ENCODE measurements at regions not wholly inside any gene's neighbourhood (a gene's known extent, or its start where the extent isn't known, plus 50 kb on each side); places are given as distances from the start of the nearest gene placed in this dataset.

DNA sequence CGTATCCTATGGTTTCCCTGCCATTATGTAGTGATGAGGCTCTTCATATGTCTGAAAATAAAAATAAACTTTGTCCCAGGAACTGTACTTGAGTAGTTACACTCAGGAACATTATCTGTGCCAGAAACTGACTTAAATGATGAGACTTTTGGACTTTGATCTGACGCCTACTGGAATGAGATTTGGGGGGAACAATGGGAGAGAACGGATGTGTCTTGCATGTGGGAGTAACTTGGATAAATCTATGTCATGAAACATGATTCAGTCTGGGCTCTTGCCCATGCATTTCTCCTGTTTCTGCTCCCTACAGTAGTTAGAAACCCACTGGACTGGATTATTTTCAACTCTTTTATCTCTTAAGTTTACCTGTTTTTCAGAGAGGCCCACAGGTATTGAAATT, 2351.4 kb downstream of the PCDH7 start:
- Histone ChIP-seq H2AFZ (ENCODE audit: low read length) (no peak overlapping the region), H3K9me3 (ENCODE audit: control insufficient read depth, insufficient read depth, low read depth, low read length) (no peaks in the 10 kb centered on the region), H3K27ac (ENCODE audit: insufficient read depth, low read length) (no peak overlapping the region), H3K4me2 (ENCODE audit: extremely low read depth, insufficient read depth, low read length) (no peak overlapping the region), H3K27me3 (ENCODE audit: control insufficient read depth, insufficient read depth, low read length) (no peaks in the 10 kb centered on the region), H3K36me3 (ENCODE audit: control insufficient read depth, insufficient read depth, low read length) (no peaks in the 10 kb centered on the region), H3K79me2 (ENCODE audit: control insufficient read depth, insufficient read depth, low read length) (no peaks in the 10 kb centered on the region), H3K4me3 (replicated peaks in 1 of 4; ENCODE audit: control extremely low read depth in 1 of 4, insufficient read depth in 1 of 4, low read depth in 3 of 4, low read length in 4 of 4) (no peak overlapping the region), H3K4me1 (ENCODE audit: control insufficient read depth, extremely low read depth, insufficient read depth, low read length) (no peaks in the 10 kb centered on the region), H4K20me1 (ENCODE audit: control insufficient read depth, extremely low read depth, insufficient read depth, low read length) (no peaks in the 10 kb centered on the region), H3K9ac (ENCODE audit: insufficient read depth, low read length) (no peak overlapping the region)
- TF ChIP-seq EZH2 (IDR thresholded peaks at IDR 0.05; ENCODE audit: low read length, missing control alignments) = no peak
- TF ChIP-seq, protein P1, sequence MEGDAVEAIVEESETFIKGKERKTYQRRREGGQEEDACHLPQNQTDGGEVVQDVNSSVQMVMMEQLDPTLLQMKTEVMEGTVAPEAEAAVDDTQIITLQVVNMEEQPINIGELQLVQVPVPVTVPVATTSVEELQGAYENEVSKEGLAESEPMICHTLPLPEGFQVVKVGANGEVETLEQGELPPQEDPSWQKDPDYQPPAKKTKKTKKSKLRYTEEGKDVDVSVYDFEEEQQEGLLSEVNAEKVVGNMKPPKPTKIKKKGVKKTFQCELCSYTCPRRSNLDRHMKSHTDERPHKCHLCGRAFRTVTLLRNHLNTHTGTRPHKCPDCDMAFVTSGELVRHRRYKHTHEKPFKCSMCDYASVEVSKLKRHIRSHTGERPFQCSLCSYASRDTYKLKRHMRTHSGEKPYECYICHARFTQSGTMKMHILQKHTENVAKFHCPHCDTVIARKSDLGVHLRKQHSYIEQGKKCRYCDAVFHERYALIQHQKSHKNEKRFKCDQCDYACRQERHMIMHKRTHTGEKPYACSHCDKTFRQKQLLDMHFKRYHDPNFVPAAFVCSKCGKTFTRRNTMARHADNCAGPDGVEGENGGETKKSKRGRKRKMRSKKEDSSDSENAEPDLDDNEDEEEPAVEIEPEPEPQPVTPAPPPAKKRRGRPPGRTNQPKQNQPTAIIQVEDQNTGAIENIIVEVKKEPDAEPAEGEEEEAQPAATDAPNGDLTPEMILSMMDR (conservative IDR thresholded peaks at IDR 0.05 in 1 of 2, IDR thresholded peaks at IDR 0.05 in 1 of 2; ENCODE audit: low read depth in 1 of 2, low read length in 2 of 2) = no peak
- DNase-seq (ENCODE audit: low read depth in 2 of 2) = peak; percentile 32 to 59

DNA sequence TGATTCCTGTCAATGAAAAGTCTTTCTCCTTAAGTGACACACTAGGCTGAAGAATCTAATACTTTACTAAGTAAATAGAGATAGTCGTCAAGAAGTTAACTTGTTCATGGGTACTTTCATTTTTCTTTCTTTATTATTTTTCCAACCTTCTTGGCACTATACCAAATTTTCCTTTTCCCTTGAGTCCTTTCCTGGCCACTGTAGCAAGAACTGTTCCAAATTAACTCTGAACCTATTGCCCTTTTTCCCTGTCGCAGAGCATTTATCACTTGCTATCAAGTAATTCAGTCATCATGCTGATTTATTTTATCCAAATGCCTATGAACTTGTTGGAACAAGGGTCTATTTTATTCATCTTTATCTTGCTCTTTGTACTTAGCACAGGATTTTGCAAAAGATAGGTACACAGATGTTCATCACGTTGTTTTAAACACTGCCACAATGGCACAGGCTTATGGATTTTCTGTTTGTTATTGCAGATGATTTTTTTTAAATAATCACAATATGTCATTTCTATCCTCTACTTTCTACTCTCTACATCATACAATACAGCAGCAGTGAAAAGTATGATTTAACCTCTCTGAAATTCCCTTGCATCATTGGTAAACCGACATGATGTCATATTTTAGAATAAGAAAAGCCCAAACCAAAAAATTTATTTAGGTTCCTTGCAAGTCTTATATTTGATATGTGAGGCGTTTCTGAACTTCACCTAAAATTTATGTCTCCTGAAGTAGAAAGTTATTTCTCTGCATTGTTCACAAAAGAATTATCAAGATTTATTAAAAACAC, 2352.3 kb downstream of the PCDH7 start:
- TF ChIP-seq, protein P1 (conservative IDR thresholded peaks at IDR 0.05 in 1 of 2, IDR thresholded peaks at IDR 0.05 in 1 of 2; ENCODE audit: low read depth in 1 of 2, low read length in 2 of 2) = no peak
- H4K20me1 ChIP-seq (ENCODE audit: control insufficient read depth, extremely low read depth, insufficient read depth, low read length) = no peaks in the 10 kb centered on the region
- H3K36me3 ChIP-seq (ENCODE audit: control insufficient read depth, insufficient read depth, low read length) = no peaks in the 10 kb centered on the region
- H3K27me3 ChIP-seq (ENCODE audit: control insufficient read depth, insufficient read depth, low read length) = no peaks in the 10 kb centered on the region
- no peak overlapping the region for H3K27ac ChIP-seq (ENCODE audit: insufficient read depth, low read length)
- no peak overlapping the region for H3K4me3 ChIP-seq (replicated peaks in 1 of 4; ENCODE audit: control extremely low read depth in 1 of 4, insufficient read depth in 1 of 4, low read depth in 3 of 4, low read length in 4 of 4)
- H3K9ac ChIP-seq (ENCODE audit: insufficient read depth, low read length) = no peak overlapping the region
- H3K79me2 ChIP-seq (ENCODE audit: control insufficient read depth, insufficient read depth, low read length) = no peaks in the 10 kb centered on the region
- no peak overlapping the region for H2AFZ ChIP-seq (ENCODE audit: low read length)
- no peaks in the 10 kb centered on the region for H3K4me1 ChIP-seq (ENCODE audit: control insufficient read depth, extremely low read depth, insufficient read depth, low read length)
- no peaks in the 10 kb centered on the region for H3K9me3 ChIP-seq (ENCODE audit: control insufficient read depth, insufficient read depth, low read depth, low read length)
- H3K4me2 ChIP-seq (ENCODE audit: extremely low read depth, insufficient read depth, low read length) = no peak overlapping the region
- DNase-seq (ENCODE audit: low read depth in 2 of 2) = peak in 1 of 2 donors; percentile 32

DNA sequence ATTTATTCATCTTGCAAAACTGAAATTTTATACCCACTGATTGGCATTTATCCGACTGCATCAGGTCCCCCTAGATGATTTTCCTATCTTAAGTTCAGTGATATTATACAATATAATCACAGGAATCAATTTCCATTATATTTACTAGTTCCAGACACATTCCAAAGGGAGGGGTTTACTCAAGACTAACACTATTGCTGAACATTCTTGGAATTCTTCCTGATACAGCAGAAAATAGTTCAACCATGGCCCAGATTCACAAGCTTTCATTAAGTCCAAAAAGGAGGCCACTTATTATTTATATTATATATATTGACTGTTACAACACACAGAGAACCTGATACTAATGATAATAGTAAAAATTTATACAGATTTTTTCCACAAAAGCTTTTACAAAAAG, 2353.6 kb downstream of the PCDH7 start:
- no peak overlapping the region for H2AFZ ChIP-seq (ENCODE audit: low read length)
- no peaks in the 10 kb centered on the region for H3K79me2 ChIP-seq (ENCODE audit: control insufficient read depth, insufficient read depth, low read length)
- no peak overlapping the region for H3K4me3 ChIP-seq (replicated peaks in 1 of 4; ENCODE audit: control extremely low read depth in 1 of 4, insufficient read depth in 1 of 4, low read depth in 3 of 4, low read length in 4 of 4)
- no peak for TF ChIP-seq EZH2 (IDR thresholded peaks at IDR 0.05; ENCODE audit: low read length, missing control alignments)
- TF ChIP-seq, protein P1 (conservative IDR thresholded peaks at IDR 0.05 in 1 of 2, IDR thresholded peaks at IDR 0.05 in 1 of 2; ENCODE audit: low read depth in 1 of 2, low read length in 2 of 2) = no peak
- no peak overlapping the region for H3K9ac ChIP-seq (ENCODE audit: insufficient read depth, low read length)
- no peaks in the 10 kb centered on the region for H3K27me3 ChIP-seq (ENCODE audit: control insufficient read depth, insufficient read depth, low read length)
- DNase-seq (ENCODE audit: low read depth in 2 of 2) = peak; percentile 67 to 68
- no peaks in the 10 kb centered on the region for H3K9me3 ChIP-seq (ENCODE audit: control insufficient read depth, insufficient read depth, low read depth, low read length)
- no peaks in the 10 kb centered on the region for H3K36me3 ChIP-seq (ENCODE audit: control insufficient read depth, insufficient read depth, low read length)
- no peak overlapping the region for H3K27ac ChIP-seq (ENCODE audit: insufficient read depth, low read length)
- H4K20me1 ChIP-seq (ENCODE audit: control insufficient read depth, extremely low read depth, insufficient read depth, low read length) = no peaks in the 10 kb centered on the region
- H3K4me2 ChIP-seq (ENCODE audit: extremely low read depth, insufficient read depth, low read length) = no peak overlapping the region
- no peaks in the 10 kb centered on the region for H3K4me1 ChIP-seq (ENCODE audit: control insufficient read depth, extremely low read depth, insufficient read depth, low read length)

Data from fibroblast of lung (primary cell).